ENCODE measurements at regions not wholly inside any gene's neighbourhood (a gene's known extent, or its start where the extent isn't known, plus 50 kb on each side); places are given as distances from the start of the nearest gene placed in this dataset.

GRCh38 chr3:87128006-87128405 lies 99.1 kb upstream of the CHMP2B start:
- no peaks in the 10 kb centered on the region for H4K20me1 ChIP-seq (replicated peaks; ENCODE audit: control insufficient read depth, insufficient read depth, low read length)
- H3K4me3 ChIP-seq: no peak overlapping the region
- in situ Hi-C loops (cut with MboI) (no loop called here), intact Hi-C loops (cut with micrococcal nuclease) (no loop called here)
- H3K9ac ChIP-seq (ENCODE audit: insufficient read depth in 1 of 2, low read depth in 2 of 2, low read length in 2 of 2): no peak overlapping the region
- no peak for TF ChIP-seq MEF2D (tag; conservative IDR thresholded peaks at IDR 0.05; ENCODE audit: low read depth)
- no peak for TF ChIP-seq ZNF57 (CRISPR knock-in tag; IDR thresholded peaks at IDR 0.05)
- no peak for TF ChIP-seq GABPB2 (CRISPR knock-in tag; conservative IDR thresholded peaks at IDR 0.05)
- TF ChIP-seq CGGBP1 (CRISPR knock-in tag; IDR thresholded peaks at IDR 0.05): no peak
- TF ChIP-seq NCOA6 (IDR thresholded peaks at IDR 0.05): no peak
- no peak for TF ChIP-seq NONO (IDR thresholded peaks at IDR 0.05; ENCODE audit: low read depth in 2 of 2, low read length in 1 of 2)
- TF ChIP-seq HES1 (IDR thresholded peaks at IDR 0.05; ENCODE audit: low read depth): no peak
- TF ChIP-seq ARID1B (IDR thresholded peaks at IDR 0.05): no peak
- TF ChIP-seq KLF1 (tag; IDR thresholded peaks at IDR 0.05): no peak
- TF ChIP-seq ETV1 (tag; conservative IDR thresholded peaks at IDR 0.05; ENCODE audit: low read depth): no peak
- no peak for TF ChIP-seq YY1 (IDR thresholded peaks at IDR 0.05; ENCODE audit: borderline replicate concordance in 1 of 3, control insufficient read depth in 1 of 3, extremely low read depth in 1 of 3, insufficient read depth in 3 of 3, insufficient read length in 1 of 3, insufficient replicate concordance in 2 of 3, low read depth in 1 of 3, low read length in 2 of 3)
- no peak for TF ChIP-seq COPS2 (conservative IDR thresholded peaks at IDR 0.05)
- no peak for TF ChIP-seq SIRT6 (IDR thresholded peaks at IDR 0.05; ENCODE audit: low read depth, low read length)
- TF ChIP-seq CBX8 (IDR thresholded peaks at IDR 0.05; ENCODE audit: borderline replicate concordance, extremely low read depth, low read depth, low read length, poor library complexity, severe bottlenecking): no peak
- no peak for TF ChIP-seq FOS (IDR thresholded peaks at IDR 0.05; ENCODE audit: extremely low read depth, insufficient read length)
- TF ChIP-seq ARID4B (CRISPR knock-in tag; IDR thresholded peaks at IDR 0.05): no peak
- TF ChIP-seq BRF1 (IDR thresholded peaks at IDR 0.05; ENCODE audit: borderline replicate concordance, extremely low read depth, insufficient read length): no peak
- H3K27ac ChIP-seq (ENCODE audit: extremely low read depth, low read depth, low read length): no peak overlapping the region
- no peaks in the 10 kb centered on the region for H3K27me3 ChIP-seq (ENCODE audit: control insufficient read depth in 2 of 2, insufficient read depth in 2 of 2, low read length in 2 of 2)
- DNase-seq (ENCODE audit: extremely low read depth in 1 of 4, low spot score in 3 of 4): no peak
- no peaks in the 10 kb centered on the region for H3K36me3 ChIP-seq (ENCODE audit: control insufficient read depth, insufficient read depth, low read length)
- no peak for ATAC-seq
- POLR2A ChIA-PET: no interaction called here
- no peaks in the 10 kb centered on the region for H3K4me1 ChIP-seq (replicated peaks in 1 of 2; ENCODE audit: control insufficient read depth in 2 of 2, insufficient read depth in 2 of 2, low read length in 2 of 2)
- CTCF ChIA-PET (ENCODE audit: low intra/inter-chr PET ratio): no interaction called here
- WGBS (ENCODE audit: insufficient coverage, low coverage, missing lambda C conversion rate): 0% methylated on average over 2 of the region's 2 CpGs
- no peaks in the 10 kb centered on the region for H3K79me2 ChIP-seq (ENCODE audit: control insufficient read depth, insufficient read depth, low read length)
- no peak overlapping the region for H3K4me2 ChIP-seq (ENCODE audit: insufficient read depth, low read length)
- no TSS peak for BruUV-seq (replicated peaks)
- no peak overlapping the region for H2AFZ ChIP-seq (ENCODE audit: low read depth, low read length)
- FAIRE-seq: no peak
- H3K9me3 ChIP-seq (replicated peaks; ENCODE audit: control insufficient read depth, insufficient read depth, low read depth, low read length): no peaks in the 10 kb centered on the region
- H3K9me1 ChIP-seq (ENCODE audit: control insufficient read depth, insufficient read depth, low read length): no peaks in the 10 kb centered on the region

Data from K562 (cell line).